ENCODE measurements at regions not wholly inside any gene's neighbourhood (a gene's known extent, or its start where the extent isn't known, plus 50 kb on each side); places are given as distances from the start of the nearest gene placed in this dataset.

DNA sequence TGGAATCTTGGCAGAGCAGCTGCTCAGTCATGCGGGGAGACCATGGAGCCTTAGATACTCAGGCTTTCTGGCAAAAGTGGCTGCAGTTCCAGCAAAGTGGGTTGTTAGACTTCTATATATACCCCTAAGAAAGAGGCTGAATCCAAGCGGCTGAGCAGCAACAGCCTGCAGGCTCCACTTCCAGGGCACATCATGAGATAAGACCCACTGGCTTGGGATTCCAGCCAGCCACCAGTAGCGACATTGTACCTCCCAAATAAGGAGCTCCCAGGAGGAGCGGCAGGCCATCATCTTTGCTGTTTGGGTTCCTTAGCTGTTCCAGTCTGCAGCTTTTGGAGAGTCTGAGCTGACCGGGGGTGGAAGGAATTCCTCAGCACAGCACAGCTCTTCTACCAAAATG is 150.3 kb upstream of the ST6GAL2 start:
- Histone ChIP-seq H3K36me3 (ENCODE audit: control insufficient read depth, insufficient read depth, low read length) (no peaks in the 10 kb centered on the region), H3K27me3 (replicated peaks; ENCODE audit: control insufficient read depth, insufficient read depth, low read length) (no peaks in the 10 kb centered on the region), H3K4me3 (replicated peaks; ENCODE audit: low read depth, low read length) (no peak overlapping the region)
- no peak for DNase-seq (ENCODE audit: extremely low read depth, insufficient read length)
- TF ChIP-seq CTCF (IDR thresholded peaks at IDR 0.05; ENCODE audit: insufficient read depth, low read length, poor library complexity, severe bottlenecking), result no peak

- Histone ChIP-seq H3K36me3 (ENCODE audit: control insufficient read depth, insufficient read depth, low read length) (no peaks in the 10 kb centered on the region), H3K4me3 (replicated peaks; ENCODE audit: low read depth, low read length) (no peak overlapping the region), H3K27me3 (replicated peaks; ENCODE audit: control insufficient read depth, insufficient read depth, low read length) (no peaks in the 10 kb centered on the region)
- no peak for TF ChIP-seq CTCF (IDR thresholded peaks at IDR 0.05; ENCODE audit: insufficient read depth, low read length, poor library complexity, severe bottlenecking)
- no peak for DNase-seq (ENCODE audit: extremely low read depth, insufficient read length)
Measured at GRCh38 chr2:107062173-107062572, 176.2 kb upstream of the ST6GAL2 start.

GRCh38 chr2:107062599-107063220 is 176.7 kb upstream of the ST6GAL2 start:
- DNase-seq (ENCODE audit: extremely low read depth, insufficient read length), result no peak
- TF ChIP-seq CTCF (IDR thresholded peaks at IDR 0.05; ENCODE audit: insufficient read depth, low read length, poor library complexity, severe bottlenecking), result no peak
- no peaks in the 10 kb centered on the region for H3K27me3 ChIP-seq (replicated peaks; ENCODE audit: control insufficient read depth, insufficient read depth, low read length)
- H3K4me3 ChIP-seq (replicated peaks; ENCODE audit: low read depth, low read length), result no peak overlapping the region
- no peaks in the 10 kb centered on the region for H3K36me3 ChIP-seq (ENCODE audit: control insufficient read depth, insufficient read depth, low read length)

DNA sequence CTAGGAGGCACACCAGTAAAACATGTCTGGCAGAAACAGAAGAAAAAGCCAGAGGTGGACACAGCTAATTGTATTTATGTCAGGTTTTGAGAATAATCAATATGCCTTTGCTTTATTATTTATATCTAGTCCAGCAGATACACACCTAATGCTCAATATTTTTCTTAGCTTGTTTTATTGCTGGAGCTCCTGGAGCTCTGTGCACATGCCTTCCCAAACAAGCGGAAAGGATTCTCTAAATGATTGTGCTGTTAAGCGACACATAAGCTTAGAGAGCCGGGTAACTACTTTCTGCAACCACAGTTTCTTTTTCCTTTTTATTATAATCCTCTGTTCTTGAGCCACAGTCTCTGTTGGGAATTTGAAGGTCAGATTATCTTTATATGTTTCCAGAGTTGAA is 177.3 kb upstream of the ST6GAL2 start:
- DNase-seq (ENCODE audit: extremely low read depth, insufficient read length), result no peak
- no peak for TF ChIP-seq CTCF (IDR thresholded peaks at IDR 0.05; ENCODE audit: insufficient read depth, low read length, poor library complexity, severe bottlenecking)
- no peaks in the 10 kb centered on the region for H3K27me3 ChIP-seq (replicated peaks; ENCODE audit: control insufficient read depth, insufficient read depth, low read length)
- no peaks in the 10 kb centered on the region for H3K36me3 ChIP-seq (ENCODE audit: control insufficient read depth, insufficient read depth, low read length)
- no peak overlapping the region for H3K4me3 ChIP-seq (replicated peaks; ENCODE audit: low read depth, low read length)

GRCh38 chr2:107064750-107065149 is 178.8 kb upstream of the ST6GAL2 start:
- Histone ChIP-seq H3K36me3 (ENCODE audit: control insufficient read depth, insufficient read depth, low read length) (no peaks in the 10 kb centered on the region), H3K27me3 (replicated peaks; ENCODE audit: control insufficient read depth, insufficient read depth, low read length) (no peaks in the 10 kb centered on the region), H3K4me3 (replicated peaks; ENCODE audit: low read depth, low read length) (no peak overlapping the region)
- no peak for DNase-seq (ENCODE audit: extremely low read depth, insufficient read length)
- TF ChIP-seq CTCF (IDR thresholded peaks at IDR 0.05; ENCODE audit: insufficient read depth, low read length, poor library complexity, severe bottlenecking), result no peak

All from GM06990 (cell line).